Inflammatory macrophage treated with lipopolysaccharide for 4 hours (primary cell): ENCODE measurements at regions not wholly inside any gene's neighbourhood (a gene's known extent, or its start where the extent isn't known, plus 50 kb on each side); places are given as distances from the start of the nearest gene placed in this dataset.
A peak's percentile ranks its signal among the peaks of the same experiment; 100 is the strongest.

Source experiments
- DNase-seq: peaks from one replicate; pipeline ENCODE4 v3.0.0-alpha.2; 2020

DNA sequence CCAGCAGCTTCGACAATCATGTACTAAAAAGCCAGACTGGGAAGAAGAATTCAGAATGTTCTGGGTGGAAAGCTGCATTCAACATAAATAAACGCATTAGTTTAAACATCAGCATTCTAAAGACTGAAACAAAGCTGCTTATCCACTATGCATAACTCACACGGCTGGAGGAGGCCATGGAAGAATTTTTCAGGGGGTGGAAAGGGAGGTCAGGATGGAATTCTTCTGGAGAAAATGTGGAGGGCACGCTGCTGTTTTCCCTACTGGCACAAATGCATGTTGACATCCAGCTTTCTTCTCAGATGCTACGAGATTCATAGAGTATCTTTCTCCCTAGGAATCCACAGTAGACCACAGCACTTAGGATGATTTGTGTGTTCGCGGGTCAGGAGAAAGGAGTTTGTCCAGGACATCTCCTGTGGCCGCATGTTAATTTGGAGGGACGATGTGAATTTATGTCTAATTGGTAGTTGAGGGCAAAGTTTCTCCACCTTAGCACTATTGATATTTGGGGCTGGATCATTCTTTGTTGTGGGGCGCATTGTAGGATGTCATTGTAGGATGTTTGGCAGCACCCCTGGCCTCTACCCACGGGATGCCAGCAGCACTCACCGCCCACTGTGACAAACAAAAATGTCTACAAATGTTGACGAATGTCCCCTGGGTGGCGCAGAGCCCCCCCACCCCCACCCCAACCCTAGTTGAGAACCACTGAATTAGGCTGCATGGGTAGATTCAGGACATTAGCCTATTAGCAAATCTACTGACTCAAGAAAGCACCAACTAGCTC lies 86.5 kb upstream of the KAZN start:
- no peak for DNase-seq

DNA sequence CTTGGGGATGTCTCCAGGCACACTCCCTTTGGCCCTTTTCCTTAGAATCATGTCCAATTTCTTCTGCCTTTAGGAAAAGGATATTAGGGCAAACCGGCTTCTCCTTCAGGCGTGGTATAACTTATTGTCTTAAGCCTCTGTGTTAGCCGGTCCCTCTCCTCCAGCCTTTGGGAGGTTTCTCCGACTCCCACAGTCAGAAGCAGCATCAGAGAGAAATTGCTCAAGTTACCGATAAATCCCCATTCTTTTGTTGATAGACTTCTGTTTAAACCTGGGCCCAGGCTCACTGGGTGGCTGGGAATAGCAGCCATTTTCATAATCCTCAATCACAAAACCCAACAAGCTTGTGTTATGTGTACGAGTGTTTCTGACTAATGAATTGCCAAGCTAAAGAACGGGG lies 85.4 kb upstream of the KAZN start:
- no peak for DNase-seq

DNA sequence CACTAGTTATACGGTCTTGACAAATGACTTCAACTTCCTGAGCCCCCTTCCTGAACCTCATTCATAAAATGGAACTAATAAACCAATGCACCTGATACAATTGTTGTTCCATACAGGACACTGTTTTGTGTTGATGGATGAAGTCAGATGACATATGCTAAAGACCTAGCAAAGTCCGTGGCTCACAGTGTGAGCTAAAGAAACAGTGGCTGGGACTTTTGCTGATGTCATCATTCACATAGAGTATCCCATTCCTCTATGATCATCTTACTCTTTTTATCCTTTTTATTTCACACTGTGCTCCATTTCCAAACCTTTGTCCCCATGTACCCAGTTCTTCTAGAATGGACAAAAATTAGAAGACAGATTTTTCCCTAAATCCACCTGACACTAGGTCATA lies 83.7 kb upstream of the KAZN start:
- no peak for DNase-seq

DNA sequence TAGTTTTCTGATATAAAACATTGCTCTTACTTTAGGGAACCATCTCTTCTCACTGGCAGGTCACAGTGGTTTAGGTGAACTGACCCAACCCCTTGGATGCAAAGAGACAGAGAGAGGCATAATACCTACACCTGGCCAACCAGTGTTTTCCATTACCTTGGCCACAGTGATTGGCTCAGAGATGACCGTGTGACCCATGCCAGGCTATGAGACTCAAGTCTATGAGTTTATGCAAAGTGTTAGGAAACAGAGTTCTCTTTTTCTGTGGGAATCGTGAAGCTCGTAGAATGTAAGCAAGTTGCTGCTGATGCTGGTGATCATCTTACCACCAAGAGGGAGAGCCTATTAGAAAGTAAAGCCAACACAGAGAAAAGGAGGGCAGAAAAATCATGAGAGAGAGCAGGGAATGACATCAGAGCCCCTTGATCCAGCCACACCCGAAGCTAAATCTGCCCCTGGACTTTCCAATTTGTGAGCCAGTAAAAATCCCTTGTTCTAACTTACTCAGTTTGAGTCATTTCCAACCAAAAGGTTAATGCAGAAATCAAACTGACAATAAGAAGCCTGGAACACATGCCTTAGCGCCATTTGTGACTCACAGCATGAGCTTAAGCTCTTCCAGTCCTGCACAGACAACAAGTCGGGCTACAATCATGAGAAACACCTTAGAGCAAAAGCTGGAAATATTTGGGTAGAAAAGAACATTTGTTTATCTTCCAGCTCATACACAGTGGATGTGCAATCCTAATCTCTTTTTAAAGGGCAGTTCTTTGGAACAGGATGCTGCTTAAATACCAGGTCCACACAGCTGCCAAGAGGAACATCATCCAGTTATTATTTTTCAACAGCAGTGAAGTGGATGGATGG lies 81.3 kb upstream of the KAZN start:
- DNase-seq: peak; percentile 52

DNA sequence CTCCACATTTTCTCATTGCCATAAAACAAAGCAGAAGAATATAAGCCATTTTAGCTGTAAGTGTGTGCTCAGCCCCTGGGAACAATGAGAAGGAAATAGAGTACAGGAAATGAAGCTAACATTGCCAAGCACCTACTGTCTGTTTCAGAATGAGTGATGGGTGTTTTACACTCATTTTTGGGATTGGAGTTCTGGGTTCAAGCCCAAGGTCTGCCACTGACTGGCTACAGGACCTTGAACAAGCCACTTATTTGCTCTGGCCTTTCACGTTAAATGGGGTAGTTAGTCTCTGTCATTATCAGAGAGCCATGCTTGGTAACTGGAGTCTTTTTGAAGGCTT lies 80.7 kb upstream of the KAZN start:
- DNase-seq: no peak

DNA sequence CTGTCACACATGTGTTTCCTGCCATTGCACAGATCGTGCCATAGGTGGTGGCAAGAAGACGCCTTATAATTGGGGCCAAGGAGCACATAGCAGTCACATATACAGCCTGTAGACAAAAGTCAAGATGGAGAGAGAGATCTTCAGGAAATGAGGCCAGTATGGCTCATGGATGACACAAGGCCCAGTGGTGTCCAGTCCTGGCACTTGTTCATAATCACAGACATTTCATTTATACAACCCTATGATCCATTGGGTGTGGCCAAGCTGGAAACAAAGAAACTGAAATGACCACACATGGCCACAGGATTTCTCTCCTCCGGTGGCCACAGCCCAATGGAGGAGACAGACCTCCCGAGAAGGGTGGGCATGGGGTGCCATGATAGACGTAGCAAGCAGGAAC lies 78.5 kb upstream of the KAZN start:
- DNase-seq: no peak

DNA sequence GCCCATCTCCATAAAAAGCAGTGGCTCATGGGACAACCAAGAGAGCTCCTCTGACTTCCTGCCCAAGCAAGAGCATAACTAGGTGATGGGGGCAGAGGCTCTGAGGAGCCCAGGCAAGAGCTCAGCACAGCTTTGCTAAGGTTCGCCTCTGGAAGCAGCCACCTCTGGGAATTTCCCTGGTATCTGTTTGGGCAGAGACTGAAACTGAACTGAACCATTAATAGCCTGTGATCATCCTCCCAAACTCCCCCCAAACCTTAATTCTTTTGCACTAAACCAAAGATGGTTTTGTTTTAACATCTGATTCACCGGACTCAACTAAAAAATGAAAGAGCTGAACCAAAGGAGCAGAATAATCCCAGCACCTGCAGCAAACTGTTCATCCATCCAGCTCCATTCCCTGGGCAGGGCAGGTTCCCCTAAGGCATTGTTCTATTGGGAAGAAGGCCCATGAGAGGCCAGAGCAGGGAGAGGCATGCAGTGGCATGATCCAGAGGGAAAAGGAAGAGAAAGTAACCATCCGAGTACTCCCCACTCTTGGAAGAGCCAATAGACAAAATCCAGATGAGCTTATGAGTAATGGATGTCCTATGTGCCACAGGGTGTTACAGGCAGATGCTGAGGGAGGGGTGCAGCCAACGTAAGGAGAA lies 77.8 kb upstream of the KAZN start:
- no peak for DNase-seq

DNA sequence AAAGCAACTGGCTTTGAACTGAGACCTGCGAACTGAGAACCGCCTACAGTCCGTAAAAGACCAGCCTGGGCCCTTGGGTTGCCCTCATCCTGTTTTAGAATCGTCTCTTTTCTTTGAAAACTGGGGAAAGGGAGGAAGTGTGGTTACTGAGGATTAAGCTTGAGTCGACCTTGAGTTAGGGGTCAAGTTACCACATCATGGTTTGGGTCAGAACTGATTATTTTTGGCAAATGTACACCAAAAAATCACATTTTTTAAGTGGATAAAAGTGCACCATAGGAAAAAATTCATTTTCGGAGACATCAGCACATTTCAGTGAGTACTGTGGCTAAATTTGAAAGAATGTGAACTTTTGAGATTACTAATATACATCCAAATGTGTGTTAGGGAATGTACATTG lies 76.9 kb upstream of the KAZN start:
- no peak for DNase-seq

DNA sequence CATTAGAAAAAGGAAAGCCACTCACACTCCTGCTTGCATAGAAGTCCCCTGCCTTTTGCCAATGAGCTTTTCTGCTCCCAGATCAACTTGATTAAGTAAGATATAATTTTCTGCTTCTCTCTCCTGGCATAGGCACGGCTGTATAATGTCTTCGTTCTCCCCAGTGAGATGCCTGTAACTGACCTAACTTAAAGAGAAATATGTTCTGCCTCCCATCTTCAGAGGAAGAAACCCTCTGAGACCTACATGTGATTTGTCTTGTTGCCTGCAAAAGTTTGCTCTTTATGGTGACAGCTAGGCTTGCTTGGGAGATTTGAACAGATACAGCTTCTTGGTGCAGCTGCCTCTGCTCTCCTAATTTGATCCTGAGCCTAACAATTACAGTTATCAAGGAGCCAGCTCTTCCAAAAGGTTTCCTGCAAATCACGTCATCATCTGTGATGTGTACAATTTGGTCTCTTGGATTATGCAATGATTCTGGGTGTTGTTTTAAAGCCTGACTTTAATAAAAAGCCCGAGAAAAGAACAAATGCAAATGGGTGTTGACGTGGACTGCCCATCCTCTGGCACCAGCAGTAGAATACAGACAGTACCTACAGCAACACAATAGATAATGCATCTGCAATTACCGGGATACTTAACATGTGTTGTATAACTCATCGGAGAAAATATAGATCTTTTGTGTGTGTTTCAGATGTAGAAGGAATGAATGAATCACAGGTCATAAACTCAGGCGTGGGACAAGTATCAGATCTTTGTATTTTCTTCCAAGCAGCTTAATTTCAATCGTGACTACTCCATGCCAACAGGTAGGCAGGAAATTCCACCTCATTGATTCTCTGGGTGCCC lies 76.2 kb upstream of the KAZN start:
- DNase-seq: no peak

DNA sequence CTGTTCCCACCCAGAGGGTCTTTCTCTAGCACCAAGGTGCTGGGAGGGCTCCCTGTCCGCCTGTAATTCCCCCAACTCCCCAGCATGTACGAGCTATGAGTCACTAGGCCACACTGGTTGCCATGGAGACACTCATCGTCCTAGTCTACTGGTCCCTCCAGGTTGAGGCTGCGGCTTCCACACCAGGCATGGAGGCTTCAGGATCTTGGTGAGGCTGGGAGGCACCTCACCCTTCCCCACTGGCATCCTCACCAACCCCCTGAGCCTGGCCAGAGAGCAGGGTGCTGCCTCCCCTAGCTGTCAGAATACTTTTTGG lies 75.6 kb upstream of the KAZN start:
- DNase-seq: no peak

DNA sequence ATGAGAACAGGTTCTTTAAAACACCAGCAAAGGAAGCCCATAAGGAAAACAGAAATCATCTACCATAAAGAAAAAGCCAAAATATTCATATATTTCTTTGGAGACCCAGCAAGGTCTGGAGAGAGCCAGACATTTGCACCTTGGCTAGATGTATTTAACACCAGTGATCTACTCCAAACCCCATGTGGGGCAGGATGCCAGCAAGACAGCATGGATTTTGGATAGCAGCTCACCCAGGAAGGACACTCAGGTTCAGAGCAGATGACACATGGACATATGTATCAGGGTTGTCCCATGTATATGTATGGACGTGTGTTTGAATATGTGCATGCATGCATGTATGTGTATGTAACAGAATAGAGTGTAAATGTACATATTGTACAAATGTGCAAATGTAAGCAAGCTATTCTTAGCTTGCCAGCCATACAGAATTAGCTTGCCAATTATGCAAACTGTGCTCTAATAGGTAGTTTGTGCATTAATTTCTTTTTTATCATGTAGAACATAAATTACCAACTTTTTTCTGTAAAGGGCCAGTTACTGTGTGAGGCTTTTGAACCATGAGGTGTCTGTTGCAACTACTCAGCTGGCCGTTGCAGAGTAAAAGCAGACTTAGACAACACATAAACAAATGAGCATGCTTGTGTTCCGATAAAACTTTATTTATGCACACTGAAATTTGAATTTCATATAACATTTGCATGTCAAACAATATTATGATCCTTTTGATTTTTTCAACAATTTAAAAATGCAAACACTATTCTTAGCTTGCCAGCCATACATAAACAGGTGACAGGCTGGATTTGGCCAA lies 73.5 kb upstream of the KAZN start:
- DNase-seq: no peak

DNA sequence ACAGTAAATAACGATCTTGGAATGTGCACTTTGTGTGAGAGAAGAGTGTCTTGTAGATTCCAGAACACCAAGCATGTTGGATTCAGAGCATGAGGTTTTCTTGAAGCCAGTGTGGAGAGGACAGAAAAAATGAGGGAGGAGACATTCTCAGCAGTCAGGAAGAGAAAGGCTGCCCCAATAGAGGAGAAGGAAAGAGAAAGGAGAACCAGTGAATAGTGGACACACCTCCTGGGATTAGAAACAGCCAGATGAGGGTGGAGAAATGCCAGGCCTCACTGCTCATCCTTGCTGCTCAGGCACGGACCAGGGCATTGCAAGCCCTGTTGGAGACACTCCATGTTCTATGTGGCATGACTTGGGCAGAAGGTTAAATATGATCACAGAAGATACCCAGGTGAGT lies 69.0 kb upstream of the KAZN start:
- no peak for DNase-seq

DNA sequence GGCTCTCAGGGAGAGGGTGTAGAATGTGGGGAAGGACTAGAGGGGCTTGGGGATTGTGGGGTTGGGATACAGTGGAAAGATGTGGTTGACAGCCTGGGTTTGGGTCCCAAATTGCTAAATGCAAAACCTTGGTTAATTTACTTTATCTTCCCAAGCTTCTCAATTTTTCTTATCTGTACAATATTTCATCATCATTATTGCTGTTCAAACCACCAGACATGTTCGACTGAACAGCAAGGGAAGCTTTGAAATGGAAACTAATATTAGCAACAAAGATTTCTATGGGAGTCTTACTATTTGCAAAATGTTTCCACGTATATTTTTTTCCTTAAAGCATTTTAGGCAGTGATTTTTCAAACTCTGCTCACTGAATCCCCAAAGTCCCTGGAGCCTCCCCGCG lies 67.0 kb upstream of the KAZN start:
- DNase-seq: no peak

DNA sequence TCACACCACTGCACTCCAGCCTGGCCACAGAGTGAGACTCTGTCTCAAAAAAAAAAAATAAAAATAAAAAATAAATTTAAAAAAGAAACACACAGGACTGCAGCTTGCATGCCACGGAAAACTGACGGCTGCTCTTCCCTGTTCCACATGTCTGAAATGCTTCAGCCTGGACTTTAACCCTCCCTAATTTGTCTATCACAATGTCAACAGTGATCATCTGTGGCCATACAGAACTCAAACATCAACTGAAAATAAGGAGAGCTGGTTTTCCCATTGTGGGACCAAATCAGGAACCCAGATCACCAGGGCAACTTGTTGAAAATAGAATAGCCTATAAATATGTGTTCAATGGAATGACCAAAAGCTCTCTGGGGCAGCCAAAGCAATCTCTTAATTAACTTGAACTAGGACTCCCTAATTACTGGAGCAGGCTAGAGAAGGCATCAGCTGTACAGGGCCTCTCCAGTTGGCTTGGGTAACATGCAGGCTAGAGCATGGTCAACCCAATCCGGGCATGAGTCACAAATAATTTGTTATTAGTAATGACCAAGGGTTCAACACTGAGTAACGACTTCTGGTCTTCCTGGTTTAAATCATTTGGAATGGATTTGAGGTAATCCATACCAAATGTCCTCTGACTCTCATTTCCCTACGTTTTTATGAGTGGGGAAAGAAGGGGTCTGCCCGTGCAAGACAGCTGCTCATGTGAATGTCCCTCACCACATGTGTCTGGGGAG lies 62.7 kb upstream of the KAZN start:
- no peak for DNase-seq

DNA sequence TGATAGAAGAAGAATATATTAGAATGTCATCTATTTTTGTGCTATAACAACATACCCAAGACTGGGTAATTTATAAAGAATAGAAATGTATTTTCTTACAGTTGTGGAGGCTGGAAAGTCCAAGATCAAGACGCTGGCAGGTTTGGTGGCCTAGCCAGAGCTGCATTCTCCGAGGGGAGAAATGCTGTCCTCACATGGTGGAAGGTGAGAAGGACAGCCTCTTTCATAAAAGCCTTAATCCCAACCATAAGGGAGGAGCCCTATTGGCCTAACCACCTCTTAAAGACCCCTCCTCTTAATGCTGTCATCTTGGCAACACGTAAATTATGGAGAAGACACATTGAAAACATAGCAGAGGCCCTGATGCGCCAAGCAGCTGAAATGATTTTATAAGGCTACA lies 60.1 kb upstream of the KAZN start:
- DNase-seq: no peak

DNA sequence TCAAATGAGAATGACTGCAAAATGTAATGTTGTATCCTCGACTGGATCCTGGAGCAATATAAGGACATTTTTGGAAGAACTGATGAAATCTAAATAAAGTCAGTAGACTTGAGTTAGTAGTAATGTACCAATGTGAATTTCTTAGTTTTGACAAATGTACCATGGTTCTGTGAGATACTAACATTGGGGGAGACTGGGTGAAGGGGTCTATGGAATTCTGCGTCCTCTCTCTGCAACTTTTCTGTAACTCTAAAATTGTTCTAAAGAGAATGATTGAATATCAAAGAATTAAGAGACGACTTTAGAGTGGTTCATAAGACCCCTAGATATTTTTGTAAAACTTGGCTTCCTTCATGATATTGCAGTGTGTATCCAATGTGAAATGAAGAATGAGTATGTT lies 59.2 kb upstream of the KAZN start:
- no peak for DNase-seq

DNA sequence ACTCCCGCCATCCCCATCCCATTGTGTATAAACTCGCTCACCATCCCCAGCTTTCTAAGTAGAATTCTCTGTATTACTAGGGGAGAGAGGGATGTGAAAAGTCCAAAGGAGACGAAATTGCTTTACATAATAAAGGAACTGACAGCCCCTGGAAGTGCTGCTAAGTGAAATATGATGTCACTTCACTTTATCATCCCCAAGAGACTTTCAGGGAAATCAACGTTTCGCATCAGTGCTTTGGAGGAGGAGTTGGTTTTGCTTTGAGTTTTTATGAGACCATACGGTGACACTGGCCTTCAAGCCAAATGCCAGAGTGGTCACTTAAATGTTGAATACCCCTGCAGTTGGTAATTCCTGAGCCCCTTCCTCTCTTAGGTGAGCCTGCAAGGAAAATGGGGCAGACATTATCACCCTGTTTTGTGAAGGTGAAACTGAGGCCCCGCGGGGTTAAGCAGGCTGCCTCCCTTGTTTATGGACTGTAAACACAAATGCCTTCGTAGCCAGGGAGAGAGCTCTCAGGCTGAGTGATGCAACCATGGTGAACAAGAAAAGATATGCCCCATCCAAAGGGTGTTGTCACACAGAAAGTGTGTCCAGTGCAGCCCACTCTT lies 58.4 kb upstream of the KAZN start:
- no peak for DNase-seq

DNA sequence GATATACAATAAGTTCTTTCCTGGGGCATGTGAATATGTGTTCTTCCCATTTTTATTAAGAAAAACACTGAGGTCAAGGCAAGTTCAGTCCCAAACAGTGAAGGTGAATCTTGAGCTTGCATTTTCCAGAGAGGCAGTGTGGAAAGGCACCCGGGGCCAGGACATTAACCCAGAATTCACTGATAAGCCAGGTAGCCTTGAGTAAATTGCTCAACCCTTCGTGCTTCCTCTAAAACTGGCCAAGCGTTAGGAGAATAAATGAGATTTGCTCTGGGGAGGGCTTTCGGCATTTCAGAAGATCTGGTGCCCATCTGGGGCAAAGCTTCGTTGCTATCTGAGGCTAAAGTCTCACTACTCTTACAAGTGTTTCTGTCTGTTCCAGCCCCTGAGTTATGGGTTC lies 57.1 kb upstream of the KAZN start:
- DNase-seq: no peak

DNA sequence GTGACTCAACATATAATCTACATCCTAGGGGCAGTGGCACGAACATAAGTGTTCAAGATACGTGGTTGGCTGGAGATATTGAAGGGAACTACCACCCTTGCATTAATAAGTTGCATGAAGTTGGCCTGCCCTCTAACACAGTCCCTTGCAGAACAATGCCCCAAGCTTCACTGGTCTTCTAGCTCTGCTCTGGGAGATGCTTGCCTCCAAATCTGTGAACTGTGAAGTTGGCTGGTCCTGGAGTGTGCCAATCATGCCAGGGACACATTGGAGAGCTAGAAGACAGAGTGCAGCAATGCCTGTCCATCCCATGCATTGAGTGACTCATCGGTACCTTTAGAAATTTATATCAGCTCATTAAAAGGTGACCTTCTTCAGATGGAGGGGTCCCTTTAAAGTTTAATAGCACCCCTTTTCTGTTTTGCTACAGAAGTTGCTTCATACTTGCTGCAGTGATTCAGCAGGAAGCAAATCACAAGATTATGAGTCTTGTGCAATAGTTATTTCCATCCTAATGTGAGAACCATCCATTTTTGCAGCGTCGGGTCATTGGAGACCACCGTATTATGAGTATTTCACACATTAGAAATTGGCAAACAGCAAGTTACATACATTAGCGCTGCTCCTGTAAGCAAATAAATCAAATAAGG lies 55.2 kb upstream of the KAZN start:
- DNase-seq: peak; percentile 65

DNA sequence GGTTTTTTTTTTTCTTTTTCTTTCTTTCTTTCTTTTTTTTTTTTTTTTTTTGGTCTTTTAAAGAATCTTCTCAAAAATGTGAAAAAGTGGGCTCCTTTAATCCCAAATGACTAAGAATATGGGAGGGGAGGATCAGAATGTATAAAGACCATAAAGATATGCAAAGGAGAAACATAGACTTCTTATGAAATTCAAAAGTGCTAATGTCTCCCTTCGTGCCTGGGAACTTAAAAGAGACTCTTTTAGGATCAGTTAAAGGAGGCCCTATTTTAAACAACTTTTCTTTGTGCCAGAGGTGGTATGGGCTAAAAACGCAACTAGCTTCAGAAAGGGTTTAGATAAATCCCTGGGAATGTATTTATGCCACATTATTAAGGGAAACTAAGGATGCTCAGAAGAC lies 54.2 kb upstream of the KAZN start:
- no peak for DNase-seq
